GM21423 (cell line): ENCODE measurements at regions not wholly inside any gene's neighbourhood (a gene's known extent, or its start where the extent isn't known, plus 50 kb on each side); places are given as distances from the start of the nearest gene placed in this dataset.

Experiments
- ATAC-seq: cut with Tn5 transposase; IDR thresholded peaks from one replicate; pipeline ENCODE4 v1.9.1; 2021; ENCODE audit warnings: mild to moderate bottlenecking, moderate library complexity; ENCODE audit not compliant: unreplicated experiment

- ATAC-seq, result no peak
Measured at GRCh38 chr10:111131168-111131799, 54.5 kb downstream of the ADRA2A start.

DNA sequence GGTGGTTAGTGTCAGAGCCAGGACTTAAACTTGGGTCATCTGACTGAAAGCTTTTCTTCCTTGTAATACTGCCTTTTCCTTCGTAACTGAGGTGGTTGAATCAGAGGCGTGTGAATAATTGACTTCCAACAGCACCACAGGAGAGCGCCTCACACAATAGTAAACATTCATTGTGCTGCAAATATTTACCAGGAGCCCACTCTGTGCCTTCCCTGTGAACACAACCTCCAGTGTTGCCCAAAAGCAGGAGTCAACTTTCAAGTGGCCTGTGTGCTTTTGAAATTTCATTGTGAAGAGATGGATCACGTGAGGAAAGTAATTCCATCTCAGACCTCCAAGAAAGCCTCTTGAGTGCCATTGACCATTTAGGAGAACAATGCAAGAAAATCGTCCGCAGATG is 60.2 kb downstream of the ADRA2A start:
- no peak for ATAC-seq

DNA sequence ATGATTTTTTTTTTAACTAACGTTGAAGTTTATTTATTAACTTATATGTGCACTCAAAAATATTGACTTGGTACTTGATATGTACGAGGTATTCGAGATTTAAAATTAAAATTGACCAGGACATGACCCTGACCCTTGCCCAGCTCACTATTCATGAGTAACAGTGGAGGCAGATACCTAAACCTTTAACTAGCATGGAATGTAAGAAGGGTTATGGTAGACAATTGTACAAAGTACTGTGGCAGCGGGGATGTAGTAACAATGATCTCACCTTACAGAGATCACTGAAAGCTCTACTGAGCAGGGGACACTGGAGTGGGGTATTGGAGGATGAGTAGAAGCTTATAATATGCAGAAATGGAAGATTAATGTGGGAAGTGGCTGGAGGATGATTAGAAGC is 60.8 kb downstream of the ADRA2A start:
- ATAC-seq, result no peak

DNA sequence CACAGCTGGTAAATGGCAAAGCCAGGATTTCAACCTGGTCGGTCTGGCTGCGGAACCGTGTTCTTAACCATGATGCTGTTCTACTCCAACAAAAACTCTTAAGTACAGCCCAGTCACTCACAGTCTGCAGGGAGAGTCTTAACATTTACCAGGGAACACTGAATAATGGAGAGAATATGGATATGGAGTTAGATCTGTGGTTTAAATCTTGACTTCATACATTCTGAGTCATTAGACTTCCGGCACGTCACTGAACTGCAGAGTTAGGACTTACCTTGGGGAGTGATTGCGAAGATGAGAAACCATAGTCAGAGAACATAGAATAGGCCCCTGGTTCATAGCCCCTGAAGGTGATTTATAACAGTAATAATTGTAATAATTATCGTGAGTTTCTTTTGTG is 61.7 kb downstream of the ADRA2A start:
- ATAC-seq, result no peak

- ATAC-seq, result no peak
Measured at GRCh38 chr10:111139567-111139966, 62.7 kb downstream of the ADRA2A start.

- no peak for ATAC-seq
Measured at GRCh38 chr10:111142092-111142768, 65.4 kb downstream of the ADRA2A start.

GRCh38 chr10:111146025-111146640 is 69.3 kb downstream of the ADRA2A start:
- ATAC-seq, result no peak

GRCh38 chr10:111148025-111148424 is 71.2 kb downstream of the ADRA2A start:
- no peak for ATAC-seq

DNA sequence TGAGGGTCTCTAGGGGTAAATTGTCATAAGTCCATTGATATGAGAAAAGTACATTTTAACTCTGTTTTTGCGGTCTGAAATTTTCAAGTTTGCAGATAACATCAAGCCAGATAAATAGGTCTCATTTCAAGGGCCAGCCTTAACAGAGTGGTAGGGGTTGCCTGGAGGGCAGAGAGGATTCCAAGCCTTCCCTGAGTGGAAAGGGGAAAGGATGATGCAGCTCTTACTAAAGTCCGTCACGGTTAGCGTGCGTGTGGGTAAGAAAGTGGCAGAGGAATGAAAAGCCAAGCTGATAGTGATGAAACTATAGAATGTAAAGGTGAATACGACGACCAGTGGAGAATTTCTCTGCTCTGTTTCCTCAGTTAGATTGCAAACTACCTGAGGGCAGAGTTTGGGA is 71.6 kb downstream of the ADRA2A start:
- no peak for ATAC-seq

GRCh38 chr10:111150691-111151090 is 73.9 kb downstream of the ADRA2A start:
- no peak for ATAC-seq

DNA sequence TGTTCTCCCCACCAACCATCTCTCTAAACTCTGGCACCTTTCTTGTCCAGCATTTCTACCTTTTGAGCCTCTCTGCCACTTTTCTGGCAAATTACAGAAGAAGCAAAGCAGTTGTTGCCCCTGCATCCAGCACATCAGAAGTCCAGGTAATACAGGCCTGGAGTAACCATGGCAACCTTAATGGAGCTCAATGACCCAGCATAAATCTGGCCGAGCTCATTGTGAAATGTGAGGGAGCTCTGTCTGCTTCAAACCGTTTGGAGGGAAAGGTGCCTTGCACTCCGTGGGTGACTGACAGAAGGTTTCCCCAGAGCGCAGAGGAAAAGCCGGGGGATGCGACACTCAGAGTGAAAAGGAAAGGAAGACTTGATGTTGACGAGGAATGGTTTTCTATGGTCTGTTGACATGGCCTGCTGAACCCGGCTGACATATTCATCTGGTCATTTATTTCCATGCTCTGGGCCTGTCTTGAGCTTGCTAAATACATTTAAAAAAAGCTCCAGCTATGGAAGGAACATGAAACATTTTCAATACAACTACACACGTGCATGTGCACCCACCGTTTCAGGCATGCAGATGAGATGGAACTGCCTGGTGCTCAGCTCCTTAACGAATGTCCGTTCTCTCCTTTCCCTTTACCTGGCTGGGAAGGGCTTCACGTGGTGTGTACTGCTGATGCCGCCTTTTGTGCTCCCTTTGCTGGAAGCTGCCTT is 74.9 kb downstream of the ADRA2A start:
- ATAC-seq, result no peak

DNA sequence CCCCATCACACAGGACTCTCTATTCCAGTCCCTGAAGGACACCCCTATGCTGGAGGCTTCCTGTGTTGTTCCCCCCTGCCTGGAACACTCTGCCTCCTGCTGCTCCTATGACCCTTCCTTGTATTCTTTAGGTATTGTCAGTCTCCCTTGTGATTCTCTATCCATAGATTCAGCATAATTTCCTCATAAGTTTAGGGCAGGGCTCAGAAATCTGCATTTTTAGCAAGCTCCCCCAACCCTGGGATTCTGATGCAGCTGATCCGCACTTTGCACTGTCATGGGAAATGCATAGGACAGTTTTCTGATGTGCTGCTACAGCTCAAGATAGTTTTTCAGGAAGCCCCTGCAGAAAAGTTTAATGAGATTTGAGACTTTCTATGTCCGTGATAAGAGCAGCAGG is 79.9 kb downstream of the ADRA2A start:
- no peak for ATAC-seq

DNA sequence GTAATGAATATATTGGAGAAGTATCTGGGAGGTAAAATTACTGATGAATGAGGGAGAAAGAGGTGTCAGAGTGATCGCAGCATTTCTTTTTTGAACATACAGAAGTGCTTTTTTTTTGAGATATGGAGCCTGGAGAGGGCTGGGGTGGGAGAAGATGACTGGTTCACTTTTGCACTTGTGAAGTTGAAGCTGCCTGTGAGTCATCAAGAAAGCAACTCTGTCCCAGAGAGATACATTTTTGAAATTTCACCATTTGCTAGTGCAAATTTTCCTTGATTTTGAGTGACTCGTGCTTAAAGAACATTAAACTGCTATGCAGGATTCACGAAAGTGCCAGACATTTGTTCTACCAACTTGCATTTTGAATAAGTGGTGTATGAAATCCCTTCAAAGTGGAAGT is 81.8 kb downstream of the ADRA2A start:
- ATAC-seq, result no peak

DNA sequence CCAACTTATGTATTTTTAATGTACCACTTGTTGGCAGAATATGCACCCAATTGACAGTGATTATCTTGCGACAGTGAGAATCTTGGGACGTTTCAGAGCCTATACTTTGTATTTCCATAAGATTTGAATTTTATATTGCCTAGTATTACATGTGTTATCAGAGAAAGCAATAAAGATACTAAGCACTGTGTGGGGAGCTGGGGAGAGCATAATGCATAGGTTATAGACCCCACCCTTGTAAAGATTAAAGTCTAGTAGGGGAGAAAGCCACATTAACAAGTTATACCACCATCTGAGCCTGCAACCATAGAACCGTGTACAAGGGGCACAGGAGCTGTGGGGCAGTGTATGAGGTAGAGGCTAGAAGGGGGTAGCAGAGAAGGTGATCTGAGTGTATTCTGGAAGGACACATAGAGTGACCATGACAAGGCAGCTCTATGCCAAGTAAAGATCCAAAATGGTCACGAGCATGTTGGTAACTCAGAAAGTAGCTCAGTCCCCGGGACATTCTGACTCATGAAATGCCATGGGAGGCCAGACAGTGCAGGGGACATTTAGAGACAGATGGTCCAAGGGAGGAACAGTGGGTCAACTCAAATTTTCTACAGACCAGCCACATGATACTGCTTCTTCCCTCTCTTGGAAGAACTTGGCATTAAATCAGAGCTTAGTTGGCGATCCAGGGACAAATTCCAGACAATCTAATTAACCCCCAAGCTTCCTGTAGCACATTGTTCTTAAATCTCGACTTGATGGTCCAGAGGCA is 84.5 kb downstream of the ADRA2A start:
- no peak for ATAC-seq

GRCh38 chr10:111171183-111171582 is 94.4 kb downstream of the ADRA2A start:
- no peak for ATAC-seq

GRCh38 chr10:111175787-111176186 is 99.0 kb downstream of the ADRA2A start:
- ATAC-seq, result no peak

- ATAC-seq, result no peak
Measured at GRCh38 chr10:111177379-111177778, 100.5 kb downstream of the ADRA2A start.

DNA sequence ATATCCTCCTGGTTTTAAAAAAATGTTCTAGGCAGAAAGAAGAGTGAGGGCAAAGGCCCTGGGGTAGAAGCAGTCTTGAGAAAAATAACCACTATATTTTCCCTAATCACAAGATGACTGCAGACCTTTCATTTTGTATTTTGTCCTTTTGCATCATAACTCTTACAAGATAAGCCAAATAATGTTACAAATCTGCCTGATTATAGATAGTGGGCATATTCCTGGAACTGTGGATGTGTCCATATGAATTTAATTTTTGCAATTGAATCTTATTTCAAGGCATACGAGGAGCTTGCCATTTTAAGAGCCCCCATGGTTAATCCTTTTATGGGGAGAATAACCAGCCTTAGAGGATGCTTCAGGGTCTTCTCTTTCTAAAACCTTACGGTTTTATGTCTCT is 102.7 kb downstream of the ADRA2A start:
- ATAC-seq, result no peak

- ATAC-seq, result no peak
Measured at GRCh38 chr10:111186358-111186757, 109.5 kb downstream of the ADRA2A start.

DNA sequence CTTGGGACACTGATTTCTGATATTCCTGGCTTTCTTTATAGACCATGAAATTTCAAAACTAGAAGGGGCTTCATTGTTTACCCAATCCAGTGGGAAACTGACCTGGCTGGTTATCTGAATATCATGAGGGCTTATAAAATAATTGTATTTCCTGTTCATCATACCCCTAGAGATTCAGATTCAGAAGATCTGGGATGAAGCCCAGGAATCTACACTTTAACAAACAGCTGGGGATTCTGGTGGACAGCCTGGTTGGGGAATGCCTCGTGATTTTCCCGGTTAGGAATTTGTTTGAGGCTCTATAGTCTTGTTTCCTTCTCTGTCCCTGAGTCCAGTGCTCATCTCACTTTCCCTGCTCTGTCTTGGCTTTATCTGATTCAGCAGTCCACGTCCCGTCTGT is 110.3 kb downstream of the ADRA2A start:
- no peak for ATAC-seq

GRCh38 chr10:111199587-111199986 is 122.8 kb downstream of the ADRA2A start:
- ATAC-seq, result no peak
